VCaP (cell line): ENCODE measurements at regions not wholly inside any gene's neighbourhood (a gene's known extent, or its start where the extent isn't known, plus 50 kb on each side); places are given as distances from the start of the nearest gene placed in this dataset.
A peak's percentile ranks its signal among the peaks of the same experiment; 100 is the strongest.

Experiments
- H3K27ac ChIP-seq: fragments of 450-650 bp; 2 replicates; pipeline ENCODE4 v1.5.1; 2017
- TF ChIP-seq, protein P1 (sequence below): fragments of 450-650 bp; conservative IDR thresholded peaks from 2 replicates; pipeline ENCODE4 v1.5.1; 2017; ENCODE audit warnings: mild to moderate bottlenecking, moderate library complexity

DNA sequence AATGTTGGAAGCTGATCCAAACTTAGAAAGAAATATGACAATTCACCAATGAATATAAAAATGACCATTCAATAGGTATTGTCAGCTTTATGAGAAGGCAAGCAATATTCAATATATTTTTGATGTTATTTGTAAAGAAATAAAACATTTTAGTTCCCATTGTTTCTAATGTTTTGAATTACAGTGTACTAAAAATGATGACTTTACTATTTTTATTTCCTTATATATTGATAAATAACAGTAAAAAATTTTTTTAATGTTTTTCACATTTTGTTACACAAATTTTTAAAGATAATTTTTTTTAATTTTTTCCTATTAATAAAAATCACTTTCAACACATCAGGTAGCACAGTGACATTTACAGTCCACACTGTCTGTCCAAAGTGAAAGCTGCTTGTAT lies 565.5 kb upstream of the FAM241A start:
- H3K27ac ChIP-seq: no peak overlapping the region
- TF ChIP-seq, protein P1, sequence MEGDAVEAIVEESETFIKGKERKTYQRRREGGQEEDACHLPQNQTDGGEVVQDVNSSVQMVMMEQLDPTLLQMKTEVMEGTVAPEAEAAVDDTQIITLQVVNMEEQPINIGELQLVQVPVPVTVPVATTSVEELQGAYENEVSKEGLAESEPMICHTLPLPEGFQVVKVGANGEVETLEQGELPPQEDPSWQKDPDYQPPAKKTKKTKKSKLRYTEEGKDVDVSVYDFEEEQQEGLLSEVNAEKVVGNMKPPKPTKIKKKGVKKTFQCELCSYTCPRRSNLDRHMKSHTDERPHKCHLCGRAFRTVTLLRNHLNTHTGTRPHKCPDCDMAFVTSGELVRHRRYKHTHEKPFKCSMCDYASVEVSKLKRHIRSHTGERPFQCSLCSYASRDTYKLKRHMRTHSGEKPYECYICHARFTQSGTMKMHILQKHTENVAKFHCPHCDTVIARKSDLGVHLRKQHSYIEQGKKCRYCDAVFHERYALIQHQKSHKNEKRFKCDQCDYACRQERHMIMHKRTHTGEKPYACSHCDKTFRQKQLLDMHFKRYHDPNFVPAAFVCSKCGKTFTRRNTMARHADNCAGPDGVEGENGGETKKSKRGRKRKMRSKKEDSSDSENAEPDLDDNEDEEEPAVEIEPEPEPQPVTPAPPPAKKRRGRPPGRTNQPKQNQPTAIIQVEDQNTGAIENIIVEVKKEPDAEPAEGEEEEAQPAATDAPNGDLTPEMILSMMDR: no peak

DNA sequence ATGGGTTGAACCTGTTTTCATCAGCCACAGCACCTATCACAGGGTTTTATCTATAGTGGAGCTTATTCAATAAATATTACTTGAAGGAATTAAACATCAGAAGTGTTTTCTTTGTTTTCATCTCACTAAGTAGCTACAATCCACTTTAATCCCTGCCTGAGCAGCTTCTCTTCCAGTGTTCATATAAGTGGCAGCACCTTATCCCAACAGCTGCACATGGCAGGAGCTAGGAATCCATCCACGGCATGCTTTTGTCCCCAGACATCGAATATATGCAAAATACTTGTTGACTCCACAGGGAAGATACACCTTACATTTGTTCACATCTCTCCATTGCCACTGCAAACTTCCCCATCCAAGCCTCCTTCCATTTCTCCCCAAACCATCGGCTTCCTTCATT lies 549.8 kb upstream of the FAM241A start:
- TF ChIP-seq, protein P1: no peak
- no peak overlapping the region for H3K27ac ChIP-seq

DNA sequence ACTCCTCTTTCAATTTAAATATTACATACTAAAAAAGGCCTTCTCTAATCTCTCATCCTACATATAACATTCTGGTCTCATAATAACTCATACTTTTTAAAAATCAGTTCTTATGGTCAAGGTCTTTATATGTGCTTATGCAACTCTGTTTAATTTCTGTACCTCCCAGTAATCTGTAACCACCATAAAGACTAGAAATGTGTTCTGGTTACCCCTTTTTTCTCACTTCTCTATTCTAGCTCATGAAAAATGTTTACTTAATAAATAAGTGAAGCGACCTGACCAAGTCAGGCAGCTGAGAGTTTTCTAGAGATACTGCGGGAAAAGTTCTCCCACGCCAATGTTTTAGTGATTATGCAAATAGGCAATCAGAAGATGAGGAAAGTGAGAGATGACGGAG lies 548.8 kb upstream of the FAM241A start:
- no peak overlapping the region for H3K27ac ChIP-seq
- TF ChIP-seq, protein P1: no peak

DNA sequence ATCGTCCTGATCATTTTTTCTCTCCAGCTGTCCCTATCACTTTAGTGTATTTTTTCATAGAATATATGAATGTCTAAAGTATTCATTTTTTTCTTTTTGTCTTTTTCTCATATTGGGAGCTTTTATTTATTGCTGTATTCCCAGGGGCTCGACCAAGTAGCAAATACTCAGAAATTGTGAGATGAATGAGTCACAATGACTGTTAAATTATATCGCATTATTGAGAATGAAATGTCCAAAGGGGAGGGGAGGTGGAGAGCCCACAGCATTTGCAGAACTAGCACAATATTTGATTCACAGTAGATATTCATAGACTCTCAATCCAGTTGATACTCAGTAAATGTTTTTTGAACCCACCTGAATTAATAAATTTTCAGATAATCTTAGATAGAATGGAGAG lies 543.6 kb upstream of the FAM241A start:
- TF ChIP-seq, protein P1: no peak
- no peak overlapping the region for H3K27ac ChIP-seq

DNA sequence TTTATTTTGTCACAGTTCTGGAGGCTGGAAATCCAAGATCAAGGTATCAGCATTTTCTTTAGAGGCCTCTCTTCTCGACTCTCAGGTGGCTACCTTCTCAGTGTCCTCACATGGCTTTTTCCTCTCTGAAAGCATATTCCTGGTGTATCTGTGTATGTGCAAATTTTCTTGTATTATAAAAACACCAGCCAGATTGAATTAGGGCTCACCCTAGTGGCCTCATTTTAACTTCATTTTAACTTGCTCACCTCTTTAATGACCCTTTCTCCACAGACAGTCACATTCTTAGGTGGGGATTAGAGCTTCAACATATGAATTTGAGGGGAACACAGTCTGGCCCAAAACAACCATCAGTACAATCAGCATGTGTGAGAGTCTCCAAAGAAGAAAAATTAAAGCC lies 542.4 kb upstream of the FAM241A start:
- no peak overlapping the region for H3K27ac ChIP-seq
- TF ChIP-seq, protein P1: peak; percentile 47

DNA sequence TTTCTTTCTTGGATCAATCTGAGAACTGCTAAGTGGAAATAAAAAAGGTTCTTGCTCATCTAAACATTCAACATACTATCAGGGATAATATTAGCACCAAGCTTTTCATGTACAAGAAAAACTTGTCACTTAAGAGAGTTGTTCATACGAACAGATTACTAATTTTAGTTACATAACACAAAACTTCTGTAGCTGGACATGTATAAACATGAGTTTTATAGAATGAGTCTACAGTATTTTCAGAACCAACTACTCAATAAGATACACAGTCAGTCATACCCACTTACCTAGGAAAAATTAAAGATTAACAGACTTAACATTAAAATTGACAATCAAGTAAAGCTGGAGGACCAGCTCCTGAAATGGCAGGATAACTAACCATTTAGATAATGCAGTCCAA lies 540.1 kb upstream of the FAM241A start:
- no peak overlapping the region for H3K27ac ChIP-seq
- TF ChIP-seq, protein P1: no peak

DNA sequence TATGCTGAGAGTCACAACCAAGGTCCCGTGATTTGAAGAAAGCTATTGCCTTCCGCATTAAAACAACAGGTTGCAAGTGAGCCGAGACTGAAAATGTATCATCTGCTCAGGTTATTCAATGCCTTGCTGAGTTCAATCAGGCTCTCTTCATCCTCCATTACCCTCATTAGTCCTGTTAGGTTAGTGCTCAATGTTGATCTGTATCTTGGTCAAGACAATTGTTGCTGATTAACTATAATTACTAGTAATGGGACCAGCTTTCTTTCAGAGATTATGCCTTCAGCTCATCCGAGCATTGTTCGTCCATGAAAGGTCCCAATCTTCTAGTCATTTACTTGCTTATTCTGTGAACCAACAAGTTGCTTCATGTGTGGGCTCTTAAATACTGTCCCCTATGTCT lies 534.6 kb upstream of the FAM241A start:
- TF ChIP-seq, protein P1: no peak
- no peak overlapping the region for H3K27ac ChIP-seq

DNA sequence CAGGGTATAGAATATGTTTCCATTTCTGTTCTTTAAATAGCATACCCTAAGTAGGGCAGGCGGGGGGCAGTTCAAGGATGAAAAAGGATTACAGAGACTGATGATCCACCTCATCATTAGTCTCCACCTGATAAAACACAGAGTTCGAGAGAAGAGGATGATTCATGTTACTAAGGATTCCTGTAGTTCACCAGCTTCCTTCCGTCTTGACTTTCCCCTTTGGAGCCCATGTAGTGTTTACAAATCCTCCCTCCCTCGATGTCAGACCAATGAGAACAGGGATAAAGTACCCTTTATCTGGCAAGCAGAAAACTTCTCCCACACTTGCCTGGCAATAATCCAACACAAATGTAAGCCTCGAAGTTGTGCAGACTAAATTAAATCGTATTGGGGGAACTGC lies 526.3 kb upstream of the FAM241A start:
- H3K27ac ChIP-seq: no peak overlapping the region
- TF ChIP-seq, protein P1: no peak
